H9 (cell line): ENCODE measurements at regions not wholly inside any gene's neighbourhood (a gene's known extent, or its start where the extent isn't known, plus 50 kb on each side); places are given as distances from the start of the nearest gene placed in this dataset.

Source experiments
- DNase-seq: peaks from one replicate; pipeline ENCODE4 v3.0.0-alpha.2; 2017
- H2AFZ ChIP-seq: one replicate; pipeline ENCODE4 v1.6.1; 2013; ENCODE audit warnings: mild to moderate bottlenecking, low read length, control low read depth, moderate library complexity
- H2AK5ac ChIP-seq: 2 replicates; pipeline ENCODE4 v1.6.1; 2013; ENCODE audit warnings: low read length, control low read depth, mixed read lengths; ENCODE audit not compliant: insufficient read length
- H2BK120ac ChIP-seq: one replicate; pipeline ENCODE4 v1.6.1; 2013; ENCODE audit warnings: low read depth, mild to moderate bottlenecking, low read length, control low read depth, inconsistent platforms; ENCODE audit not compliant: poor library complexity, severe bottlenecking
- H2BK12ac ChIP-seq: 2 replicates; pipeline ENCODE4 v1.6.1; 2013; ENCODE audit warnings: low read length, control low read depth, mixed read lengths, low read depth; ENCODE audit not compliant: insufficient read length
- H2BK15ac ChIP-seq: 2 replicates; pipeline ENCODE4 v1.6.1; 2013; ENCODE audit warnings: low read depth, low read length, control low read depth
- H2BK20ac ChIP-seq: one replicate; pipeline ENCODE4 v1.6.1; 2013; ENCODE audit warnings: low read depth, mild to moderate bottlenecking, low read length, control low read depth, inconsistent platforms; ENCODE audit not compliant: poor library complexity, severe bottlenecking
- H2BK5ac ChIP-seq: 2 replicates; pipeline ENCODE4 v1.6.1; 2013; ENCODE audit warnings: low read length, control low read depth, mixed read lengths; ENCODE audit not compliant: insufficient read length
- H3K14ac ChIP-seq: 2 replicates; pipeline ENCODE4 v1.6.1; 2013; ENCODE audit warnings: low read length, control low read depth; ENCODE audit not compliant: insufficient read depth
- H3K18ac ChIP-seq: 2 replicates; pipeline ENCODE4 v1.6.1; 2013; ENCODE audit warnings: low read depth, mild to moderate bottlenecking, mixed read lengths, low read length, control low read depth; ENCODE audit not compliant: insufficient read length
- H3K23ac ChIP-seq: 2 replicates; pipeline ENCODE4 v1.6.1; 2013; ENCODE audit warnings: low read length, control low read depth, mixed read lengths, low read depth; ENCODE audit not compliant: insufficient read length
- H3K23me2 ChIP-seq: 2 replicates; pipeline ENCODE4 v1.6.1; 2013; ENCODE audit warnings: low read depth, mild to moderate bottlenecking, mixed read lengths, low read length, control low read depth; ENCODE audit not compliant: insufficient read length, poor library complexity, severe bottlenecking
- H3K27ac ChIP-seq: 2 replicates; pipeline ENCODE4 v1.5.1; 2013; ENCODE audit warnings: low read length, control low read depth, mixed read lengths, low read depth; ENCODE audit not compliant: insufficient read length
- H3K27me3 ChIP-seq: 2 replicates; pipeline ENCODE4 v1.6.1; 2013; ENCODE audit warnings: low read length, control low read depth, inconsistent platforms; ENCODE audit not compliant: insufficient read depth
- H3K4ac ChIP-seq: 2 replicates; pipeline ENCODE4 v1.6.1; 2013; ENCODE audit warnings: low read depth, mild to moderate bottlenecking, control low read depth, inconsistent platforms, low read length, moderate library complexity
- H3K4me1 ChIP-seq: 2 replicates; pipeline ENCODE4 v1.6.1; 2013; ENCODE audit warnings: low read length, control low read depth, inconsistent platforms; ENCODE audit not compliant: insufficient read depth
- H3K4me2 ChIP-seq: 2 replicates; pipeline ENCODE4 v1.6.1; 2013; ENCODE audit warnings: low read length, control low read depth, mixed read lengths; ENCODE audit not compliant: insufficient read length, insufficient read depth
- H3K56ac ChIP-seq: 2 replicates; pipeline ENCODE4 v1.6.1; 2013; ENCODE audit warnings: low read depth, mild to moderate bottlenecking, mixed read lengths, low read length, control low read depth; ENCODE audit not compliant: insufficient read length
- H3K79me1 ChIP-seq: 2 replicates; pipeline ENCODE4 v1.6.1; 2013; ENCODE audit warnings: low read depth, mild to moderate bottlenecking, moderate library complexity, low read length, control low read depth, inconsistent platforms; ENCODE audit not compliant: insufficient read depth, poor library complexity, severe bottlenecking
- H3K79me2 ChIP-seq: 2 replicates; pipeline ENCODE4 v1.6.1; 2013; ENCODE audit warnings: low read length, control low read depth, inconsistent platforms; ENCODE audit not compliant: insufficient read depth
- H3K9ac ChIP-seq: 2 replicates; pipeline ENCODE4 v1.6.1; 2013; ENCODE audit warnings: low read length, control low read depth, mixed read lengths; ENCODE audit not compliant: insufficient read length; ENCODE audit errors: extremely low read depth
- H3K9me3 ChIP-seq: one replicate; pipeline ENCODE4 v1.6.1; 2013; ENCODE audit warnings: low read depth, low read length, inconsistent platforms; ENCODE audit not compliant: control insufficient read depth
- H3T11ph ChIP-seq: one replicate; pipeline ENCODE4 v1.6.1; 2013; ENCODE audit warnings: mild to moderate bottlenecking, low read length, control low read depth, inconsistent platforms
- H4K20me1 ChIP-seq: one replicate; pipeline ENCODE4 v1.6.1; 2013; ENCODE audit not compliant: control insufficient read depth, insufficient read length, insufficient read depth
- H4K5ac ChIP-seq: 2 replicates; pipeline ENCODE4 v1.6.1; 2013; ENCODE audit warnings: low read depth, mild to moderate bottlenecking, mixed read lengths, low read length, control low read depth; ENCODE audit not compliant: insufficient read length
- H4K8ac ChIP-seq: replicated peaks from 2 replicates; pipeline ENCODE4 v1.6.1; 2013; ENCODE audit warnings: low read length, control low read depth, mixed read lengths, low read depth; ENCODE audit not compliant: insufficient read length
- H4K91ac ChIP-seq: 2 replicates; pipeline ENCODE4 v1.6.1; 2013; ENCODE audit warnings: low read depth, mild to moderate bottlenecking, moderate library complexity, mixed read lengths, low read length, control low read depth; ENCODE audit not compliant: insufficient read length
- H3K27ac Mint-ChIP-seq, 3 experiments: 2 replicates in 2 of 3; 3 replicates in 1 of 3; pipeline ENCODE4 v1.8.0; 2020 to 2021; ENCODE audit warnings: mixed read lengths in 3 of 3, mild to moderate bottlenecking in 1 of 3, moderate library complexity in 1 of 3
- H3K27me3 Mint-ChIP-seq: 2 replicates; pipeline ENCODE4 v1.8.0; 2021; ENCODE audit warnings: low read depth, mild to moderate bottlenecking, moderate library complexity, mixed read lengths
- H3K36me3 Mint-ChIP-seq, 3 experiments: 2 replicates in 2 of 3; 3 replicates in 1 of 3; pipeline ENCODE4 v1.8.0; 2020 to 2021; ENCODE audit warnings: low read depth in 3 of 3, mixed read lengths in 3 of 3; ENCODE audit not compliant: insufficient read depth in 1 of 3
- H3K4me1 Mint-ChIP-seq, 2 experiments: 2 replicates each; pipeline ENCODE4 v1.8.0; 2020; ENCODE audit warnings: mixed read lengths in 2 of 2
- H3K4me3 Mint-ChIP-seq, 2 experiments: 2 replicates in 1 of 2; 3 replicates in 1 of 2; pipeline ENCODE4 v1.8.0; 2020 to 2021; ENCODE audit warnings: mild to moderate bottlenecking in 2 of 2, mixed read lengths in 2 of 2, moderate library complexity in 1 of 2
- H3K9me3 Mint-ChIP-seq, 2 experiments: 2 replicates in 1 of 2; 3 replicates in 1 of 2; pipeline ENCODE4 v1.8.0; 2020; ENCODE audit warnings: mild to moderate bottlenecking in 2 of 2, mixed read lengths in 2 of 2, moderate library complexity in 1 of 2
- WGBS: extraction: QIAGEN DNeasy Blood & Tissue Kit; methylation state at CpG from one replicate; pipeline ENCODE4 v1.1.7; 2013; ENCODE audit warnings: missing lambda C conversion rate, low lambda C conversion rate, mixed read lengths; ENCODE audit not compliant: insufficient read length; ENCODE audit errors: extremely low coverage; 5-methylcytosine and 5-hydroxymethylcytosine counted together
- TF ChIP-seq, protein P1 (sequence below): fragments of 200-600 bp; sonication (generic); conservative IDR thresholded peaks from 3 replicates; pipeline ENCODE4 v1.8.0; 2021; ENCODE audit warnings: antibody characterized with exemption, mild to moderate bottlenecking

DNA sequence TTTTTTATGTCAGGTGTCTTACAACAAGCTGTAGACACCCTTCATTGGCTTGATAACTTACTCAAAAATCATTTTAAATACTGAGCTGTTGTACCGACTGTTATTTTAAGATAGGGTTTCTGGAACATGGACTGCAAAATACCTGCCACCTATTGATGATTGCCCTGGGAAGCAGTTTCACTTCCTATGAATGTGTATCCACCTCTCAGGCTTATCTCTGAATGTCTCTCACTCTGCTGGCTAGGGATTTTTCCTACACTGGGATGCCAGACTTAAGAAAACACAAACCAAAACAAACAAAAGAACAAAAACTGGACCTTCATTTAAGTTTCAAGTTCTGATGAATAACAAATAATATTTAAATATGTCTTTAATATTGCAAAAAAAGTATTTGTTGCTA lies 663.7 kb downstream of the EFNB2 start:
- Mint-ChIP-seq H3K36me3 (no peaks in the 10 kb centered on the region), H3K4me1 (0 out of 4 replicates have a peak, but pooled peaks cover 0 to 3% of the 10 kb centered on the region in 2 experiments), H3K27ac (no peak overlapping the region), H3K27me3 (no peaks in the 10 kb centered on the region), H3K9me3 (no peaks in the 10 kb centered on the region), H3K4me3 (no peak overlapping the region)
- Histone ChIP-seq H3K9me3 (no peaks in the 10 kb centered on the region), H2BK5ac (no peak overlapping the region), H2BK20ac (no peak overlapping the region), H3T11ph (no peak overlapping the region), H3K27me3 (no peaks in the 10 kb centered on the region), H2BK120ac (no peak overlapping the region), H3K23me2 (no peaks in the 10 kb centered on the region), H4K8ac (no peak overlapping the region), H2AK5ac (no peak overlapping the region), H3K14ac (no peak overlapping the region), H3K27ac (no peak overlapping the region), H4K91ac (no peak overlapping the region), H2BK12ac (no peak overlapping the region), H4K5ac (no peak overlapping the region), H3K18ac (no peak overlapping the region), H3K56ac (no peak overlapping the region), H3K4ac (no peak overlapping the region), H3K79me2 (no peaks in the 10 kb centered on the region), H3K4me1 (no peaks in the 10 kb centered on the region), H3K23ac (no peak overlapping the region), H3K9ac (no peak overlapping the region), H3K4me2 (no peak overlapping the region), H2BK15ac (no peak overlapping the region), H3K79me1 (no peaks in the 10 kb centered on the region), H2AFZ (no peak overlapping the region), H4K20me1 (no peaks in the 10 kb centered on the region)
- TF ChIP-seq, protein P1, sequence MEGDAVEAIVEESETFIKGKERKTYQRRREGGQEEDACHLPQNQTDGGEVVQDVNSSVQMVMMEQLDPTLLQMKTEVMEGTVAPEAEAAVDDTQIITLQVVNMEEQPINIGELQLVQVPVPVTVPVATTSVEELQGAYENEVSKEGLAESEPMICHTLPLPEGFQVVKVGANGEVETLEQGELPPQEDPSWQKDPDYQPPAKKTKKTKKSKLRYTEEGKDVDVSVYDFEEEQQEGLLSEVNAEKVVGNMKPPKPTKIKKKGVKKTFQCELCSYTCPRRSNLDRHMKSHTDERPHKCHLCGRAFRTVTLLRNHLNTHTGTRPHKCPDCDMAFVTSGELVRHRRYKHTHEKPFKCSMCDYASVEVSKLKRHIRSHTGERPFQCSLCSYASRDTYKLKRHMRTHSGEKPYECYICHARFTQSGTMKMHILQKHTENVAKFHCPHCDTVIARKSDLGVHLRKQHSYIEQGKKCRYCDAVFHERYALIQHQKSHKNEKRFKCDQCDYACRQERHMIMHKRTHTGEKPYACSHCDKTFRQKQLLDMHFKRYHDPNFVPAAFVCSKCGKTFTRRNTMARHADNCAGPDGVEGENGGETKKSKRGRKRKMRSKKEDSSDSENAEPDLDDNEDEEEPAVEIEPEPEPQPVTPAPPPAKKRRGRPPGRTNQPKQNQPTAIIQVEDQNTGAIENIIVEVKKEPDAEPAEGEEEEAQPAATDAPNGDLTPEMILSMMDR: no peak
- DNase-seq: no peak
- WGBS: no CpG with 5 or more reads among the region's 1 CpG
